Nephron progenitor cell (in vitro differentiated cells): ENCODE measurements at regions not wholly inside any gene's neighbourhood (a gene's known extent, or its start where the extent isn't known, plus 50 kb on each side); places are given as distances from the start of the nearest gene placed in this dataset.
"Not testable (repeated sequence)": the region's sequence is repeated elsewhere in the genome, so short reads cannot be mapped to it uniquely, and the experiment has no call there.

Experiments used
- DNase-seq: peaks from one replicate; pipeline ENCODE4 v3.0.0; 2021
- H3K27ac Mint-ChIP-seq: 2 replicates; pipeline ENCODE4 v1.8.0; 2021; ENCODE audit warnings: mild to moderate bottlenecking, moderate library complexity, mixed read lengths
- H3K27me3 Mint-ChIP-seq: 2 replicates; pipeline ENCODE4 v1.8.0; 2021; ENCODE audit warnings: mild to moderate bottlenecking, low read depth, mixed read lengths; ENCODE audit not compliant: poor library complexity
- H3K36me3 Mint-ChIP-seq: 2 replicates; pipeline ENCODE4 v1.8.0; 2021; ENCODE audit warnings: low read depth, mixed read lengths
- H3K4me1 Mint-ChIP-seq: 2 replicates; pipeline ENCODE4 v1.8.0; 2021; ENCODE audit warnings: mixed read lengths
- H3K4me3 Mint-ChIP-seq: 2 replicates; pipeline ENCODE4 v1.8.0; 2021; ENCODE audit warnings: mild to moderate bottlenecking, moderate library complexity, mixed read lengths
- H3K9me3 Mint-ChIP-seq: 2 replicates; pipeline ENCODE4 v1.8.0; 2021; ENCODE audit warnings: mild to moderate bottlenecking, moderate library complexity, mixed read lengths
- TF ChIP-seq, protein P1 (sequence below): fragments of 200-600 bp; sonication (generic); IDR thresholded peaks from 2 replicates; pipeline ENCODE4 v1.5.0; 2021; ENCODE audit warnings: antibody characterized with exemption

GRCh38 chr6:9699888-9700287 is 715.0 kb downstream of the TFAP2A start:
- H3K27me3 Mint-ChIP-seq = peaks cover 4% of the 10 kb centered on the region
- H3K4me3 Mint-ChIP-seq = no peak overlapping the region
- TF ChIP-seq, protein P1, sequence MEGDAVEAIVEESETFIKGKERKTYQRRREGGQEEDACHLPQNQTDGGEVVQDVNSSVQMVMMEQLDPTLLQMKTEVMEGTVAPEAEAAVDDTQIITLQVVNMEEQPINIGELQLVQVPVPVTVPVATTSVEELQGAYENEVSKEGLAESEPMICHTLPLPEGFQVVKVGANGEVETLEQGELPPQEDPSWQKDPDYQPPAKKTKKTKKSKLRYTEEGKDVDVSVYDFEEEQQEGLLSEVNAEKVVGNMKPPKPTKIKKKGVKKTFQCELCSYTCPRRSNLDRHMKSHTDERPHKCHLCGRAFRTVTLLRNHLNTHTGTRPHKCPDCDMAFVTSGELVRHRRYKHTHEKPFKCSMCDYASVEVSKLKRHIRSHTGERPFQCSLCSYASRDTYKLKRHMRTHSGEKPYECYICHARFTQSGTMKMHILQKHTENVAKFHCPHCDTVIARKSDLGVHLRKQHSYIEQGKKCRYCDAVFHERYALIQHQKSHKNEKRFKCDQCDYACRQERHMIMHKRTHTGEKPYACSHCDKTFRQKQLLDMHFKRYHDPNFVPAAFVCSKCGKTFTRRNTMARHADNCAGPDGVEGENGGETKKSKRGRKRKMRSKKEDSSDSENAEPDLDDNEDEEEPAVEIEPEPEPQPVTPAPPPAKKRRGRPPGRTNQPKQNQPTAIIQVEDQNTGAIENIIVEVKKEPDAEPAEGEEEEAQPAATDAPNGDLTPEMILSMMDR = no peak
- no peak for DNase-seq
- H3K9me3 Mint-ChIP-seq = peaks cover 10% of the 10 kb centered on the region
- no peaks in the 10 kb centered on the region for H3K36me3 Mint-ChIP-seq
- no peak overlapping the region for H3K27ac Mint-ChIP-seq
- H3K4me1 Mint-ChIP-seq = no peaks in the 10 kb centered on the region

- no peaks in the 10 kb centered on the region for H3K36me3 Mint-ChIP-seq
- no peak overlapping the region for H3K4me3 Mint-ChIP-seq
- no peak for DNase-seq
- H3K27me3 Mint-ChIP-seq = peaks cover 6% of the 10 kb centered on the region
- H3K4me1 Mint-ChIP-seq = no peaks in the 10 kb centered on the region
- H3K9me3 Mint-ChIP-seq = peaks cover 10% of the 10 kb centered on the region
- no peak overlapping the region for H3K27ac Mint-ChIP-seq
- TF ChIP-seq, protein P1 = no peak
Measured at GRCh38 chr6:9697263-9697931, 717.5 kb downstream of the TFAP2A start.

GRCh38 chr6:9690388-9690787 is 724.5 kb downstream of the TFAP2A start:
- DNase-seq = no peak
- no peaks in the 10 kb centered on the region for H3K36me3 Mint-ChIP-seq
- H3K27me3 Mint-ChIP-seq = peaks cover 12% of the 10 kb centered on the region
- TF ChIP-seq, protein P1 = no peak
- H3K9me3 Mint-ChIP-seq = peaks cover under 1% of the 10 kb centered on the region
- no peaks in the 10 kb centered on the region for H3K4me1 Mint-ChIP-seq
- H3K4me3 Mint-ChIP-seq = no peak overlapping the region
- H3K27ac Mint-ChIP-seq = no peak overlapping the region

GRCh38 chr6:9680727-9681126 is 734.1 kb downstream of the TFAP2A start:
- not testable (repeated sequence) for H3K27ac Mint-ChIP-seq, H3K4me3 Mint-ChIP-seq

GRCh38 chr6:9675122-9675521 is 739.8 kb downstream of the TFAP2A start:
- Mint-ChIP-seq H3K4me1 (peaks cover 8% of the 10 kb centered on the region), H3K4me3 (no peak overlapping the region), H3K9me3 (peaks cover 45% of the 10 kb centered on the region), H3K36me3 (peaks cover 7% of the 10 kb centered on the region), H3K27me3 (no peaks in the 10 kb centered on the region), H3K27ac (peak overlapping the region; percentile 57)
- DNase-seq = no peak
- TF ChIP-seq, protein P1 = no peak

More at GRCh38 chr6:9680727-9681126, 734.1 kb downstream of the TFAP2A start:
- DNase-seq, H3K4me1 Mint-ChIP-seq, H3K36me3 Mint-ChIP-seq, H3K27me3 Mint-ChIP-seq: not testable (repeated sequence)
- peaks cover 33% of the 10 kb centered on the region for H3K9me3 Mint-ChIP-seq

- no peak for DNase-seq
- H3K4me3 Mint-ChIP-seq = no peak overlapping the region
Measured at GRCh38 chr6:9659848-9660247, 755.0 kb downstream of the TFAP2A start.

More at GRCh38 chr6:9659848-9660247, 755.0 kb downstream of the TFAP2A start:
- Mint-ChIP-seq H3K36me3 (no peaks in the 10 kb centered on the region), H3K9me3 (no peaks in the 10 kb centered on the region), H3K4me1 (no peaks in the 10 kb centered on the region), H3K27ac (no peak overlapping the region), H3K27me3 (peaks cover 9% of the 10 kb centered on the region)
- TF ChIP-seq, protein P1 = no peak
